ENCODE measurements at regions not wholly inside any gene's neighbourhood (a gene's known extent, or its start where the extent isn't known, plus 50 kb on each side); places are given as distances from the start of the nearest gene placed in this dataset.

DNA sequence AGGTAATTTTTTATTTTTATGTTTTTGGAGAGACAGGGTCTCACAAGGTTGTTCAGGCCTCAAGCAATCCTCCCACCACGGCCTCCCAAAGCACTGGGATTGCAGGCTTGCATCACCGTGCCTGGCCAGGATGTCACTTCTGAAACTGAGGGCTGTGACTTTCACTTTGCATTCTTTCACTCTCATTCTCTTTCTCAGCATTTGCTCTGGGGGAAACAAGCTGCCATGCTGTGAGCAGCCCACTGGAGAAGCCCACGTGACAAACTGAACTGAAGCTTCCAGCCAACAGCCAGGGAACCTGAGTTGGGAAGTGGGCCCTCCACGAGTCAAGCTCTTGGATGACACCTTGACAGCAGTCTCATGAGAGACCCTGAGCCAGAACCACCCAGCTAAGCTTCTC lies 109.4 kb downstream of the C5orf15 start:
- TF ChIP-seq, protein P1, sequence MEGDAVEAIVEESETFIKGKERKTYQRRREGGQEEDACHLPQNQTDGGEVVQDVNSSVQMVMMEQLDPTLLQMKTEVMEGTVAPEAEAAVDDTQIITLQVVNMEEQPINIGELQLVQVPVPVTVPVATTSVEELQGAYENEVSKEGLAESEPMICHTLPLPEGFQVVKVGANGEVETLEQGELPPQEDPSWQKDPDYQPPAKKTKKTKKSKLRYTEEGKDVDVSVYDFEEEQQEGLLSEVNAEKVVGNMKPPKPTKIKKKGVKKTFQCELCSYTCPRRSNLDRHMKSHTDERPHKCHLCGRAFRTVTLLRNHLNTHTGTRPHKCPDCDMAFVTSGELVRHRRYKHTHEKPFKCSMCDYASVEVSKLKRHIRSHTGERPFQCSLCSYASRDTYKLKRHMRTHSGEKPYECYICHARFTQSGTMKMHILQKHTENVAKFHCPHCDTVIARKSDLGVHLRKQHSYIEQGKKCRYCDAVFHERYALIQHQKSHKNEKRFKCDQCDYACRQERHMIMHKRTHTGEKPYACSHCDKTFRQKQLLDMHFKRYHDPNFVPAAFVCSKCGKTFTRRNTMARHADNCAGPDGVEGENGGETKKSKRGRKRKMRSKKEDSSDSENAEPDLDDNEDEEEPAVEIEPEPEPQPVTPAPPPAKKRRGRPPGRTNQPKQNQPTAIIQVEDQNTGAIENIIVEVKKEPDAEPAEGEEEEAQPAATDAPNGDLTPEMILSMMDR (IDR thresholded peaks at IDR 0.05) = no peak
- no peak for TF ChIP-seq POLR2A (IDR thresholded peaks at IDR 0.05)

Data from uterus (tissue), 2 donors.